ENCODE measurements at regions not wholly inside any gene's neighbourhood (a gene's known extent, or its start where the extent isn't known, plus 50 kb on each side); places are given as distances from the start of the nearest gene placed in this dataset.

DNA sequence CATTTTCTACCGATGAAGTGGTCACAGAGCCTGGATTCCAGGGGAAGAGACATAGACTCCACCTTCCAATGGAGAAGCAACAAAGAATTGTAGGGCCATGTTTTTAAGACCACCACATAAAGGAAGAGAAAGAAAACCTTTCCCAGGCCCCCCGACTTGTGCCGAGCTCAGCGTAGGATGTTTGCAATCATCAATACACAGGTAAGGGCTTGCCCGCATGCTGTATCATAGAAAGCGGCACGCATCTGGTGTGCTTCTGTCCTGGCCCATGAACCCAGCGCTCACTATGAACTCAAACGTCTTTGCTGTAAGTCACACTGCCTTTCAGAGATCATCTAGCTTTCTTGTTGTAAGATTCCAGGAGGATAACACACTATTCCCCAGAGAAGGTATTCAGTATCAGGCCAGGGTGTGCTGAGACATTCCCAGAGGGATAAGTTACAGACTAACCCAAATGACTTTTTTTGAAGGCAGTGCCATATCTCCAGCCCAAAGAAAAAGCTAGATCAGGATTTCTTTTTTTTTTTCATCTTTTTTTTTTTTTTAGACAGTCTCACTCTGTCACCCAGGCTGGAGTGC lies 79.5 kb upstream of the RPL38 start:
- Histone ChIP-seq H2BK120ac (ENCODE audit: low read depth, low read length) (no peak overlapping the region), H3K27me3 (ENCODE audit: insufficient read depth, low read length, poor library complexity) (no peaks in the 10 kb centered on the region), H3K9ac (ENCODE audit: low read length) (no peak overlapping the region), H3K4ac (ENCODE audit: low read depth, low read length) (no peak overlapping the region), H2BK5ac (ENCODE audit: low read length) (no peak overlapping the region), H3K23ac (ENCODE audit: low read length) (no peak overlapping the region), H2BK15ac (replicated peaks; ENCODE audit: low read depth) (no peak overlapping the region), H3K79me2 (ENCODE audit: control insufficient read depth, insufficient read depth, low read length) (no peaks in the 10 kb centered on the region), H3K27ac (ENCODE audit: low read depth, low read length) (no peak overlapping the region), H3K4me1 (ENCODE audit: control insufficient read depth, low read depth, low read length) (no peaks in the 10 kb centered on the region), H4K5ac (ENCODE audit: low read length) (no peak overlapping the region), H2AK5ac (ENCODE audit: low read length) (no peak overlapping the region), H3K56ac (ENCODE audit: low read length) (peak overlapping the region; percentile 30), H4K8ac (ENCODE audit: low read depth, low read length) (no peak overlapping the region), H3K79me1 (ENCODE audit: low read length) (no peaks in the 10 kb centered on the region), H3K4me2 (ENCODE audit: low read length) (no peak overlapping the region), H3K36me3 (ENCODE audit: control insufficient read depth, insufficient read depth, low read length) (no peaks in the 10 kb centered on the region), H3K4me3 (ENCODE audit: low read length) (no peak overlapping the region), H3K18ac (ENCODE audit: low read length) (no peak overlapping the region)
- WGBS (ENCODE audit: extremely low coverage, insufficient coverage, low lambda C conversion rate) = no CpG with 5 or more reads among the region's 9 CpGs
- no peak for DNase-seq

DNA sequence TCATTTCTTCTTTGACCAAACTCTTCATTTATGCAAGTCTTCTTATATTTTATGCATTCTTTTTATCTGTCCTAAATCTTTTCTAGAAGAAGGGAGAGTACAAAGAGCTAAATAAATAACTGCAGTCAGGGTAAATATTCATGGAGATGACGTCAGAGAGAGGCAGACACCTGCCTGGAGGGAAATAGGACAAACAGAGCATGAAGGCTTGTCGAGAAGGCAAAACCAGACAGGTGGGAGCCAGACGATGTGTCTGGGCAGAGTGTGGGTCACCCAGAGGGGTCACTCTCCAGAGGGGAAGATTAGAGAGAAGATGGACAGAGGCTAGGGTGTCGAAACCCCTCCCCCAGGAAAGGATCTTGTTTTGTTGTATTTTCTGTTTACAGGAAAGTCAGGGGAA lies 78.3 kb upstream of the RPL38 start:
- no peak overlapping the region for H3K56ac ChIP-seq (ENCODE audit: low read length)
- no CpG with 5 or more reads among the region's 4 CpGs for WGBS (ENCODE audit: extremely low coverage, insufficient coverage, low lambda C conversion rate)
- H4K5ac ChIP-seq (ENCODE audit: low read length) = no peak overlapping the region
- H3K23ac ChIP-seq (ENCODE audit: low read length) = no peak overlapping the region
- H3K9ac ChIP-seq (ENCODE audit: low read length) = no peak overlapping the region
- H3K4me2 ChIP-seq (ENCODE audit: low read length) = no peak overlapping the region
- no peak overlapping the region for H2AK5ac ChIP-seq (ENCODE audit: low read length)
- no peaks in the 10 kb centered on the region for H3K36me3 ChIP-seq (ENCODE audit: control insufficient read depth, insufficient read depth, low read length)
- H2BK5ac ChIP-seq (ENCODE audit: low read length) = no peak overlapping the region
- H3K18ac ChIP-seq (ENCODE audit: low read length) = no peak overlapping the region
- H4K8ac ChIP-seq (ENCODE audit: low read depth, low read length) = no peak overlapping the region
- no peak overlapping the region for H2BK120ac ChIP-seq (ENCODE audit: low read depth, low read length)
- no peaks in the 10 kb centered on the region for H3K4me1 ChIP-seq (ENCODE audit: control insufficient read depth, low read depth, low read length)
- H3K4me3 ChIP-seq (ENCODE audit: low read length) = no peak overlapping the region
- no peaks in the 10 kb centered on the region for H3K27me3 ChIP-seq (ENCODE audit: insufficient read depth, low read length, poor library complexity)
- H3K4ac ChIP-seq (ENCODE audit: low read depth, low read length) = no peak overlapping the region
- no peak overlapping the region for H3K27ac ChIP-seq (ENCODE audit: low read depth, low read length)
- H2BK15ac ChIP-seq (replicated peaks; ENCODE audit: low read depth) = no peak overlapping the region
- H3K79me1 ChIP-seq (ENCODE audit: low read length) = no peaks in the 10 kb centered on the region
- no peaks in the 10 kb centered on the region for H3K79me2 ChIP-seq (ENCODE audit: control insufficient read depth, insufficient read depth, low read length)
- no peak for DNase-seq

DNA sequence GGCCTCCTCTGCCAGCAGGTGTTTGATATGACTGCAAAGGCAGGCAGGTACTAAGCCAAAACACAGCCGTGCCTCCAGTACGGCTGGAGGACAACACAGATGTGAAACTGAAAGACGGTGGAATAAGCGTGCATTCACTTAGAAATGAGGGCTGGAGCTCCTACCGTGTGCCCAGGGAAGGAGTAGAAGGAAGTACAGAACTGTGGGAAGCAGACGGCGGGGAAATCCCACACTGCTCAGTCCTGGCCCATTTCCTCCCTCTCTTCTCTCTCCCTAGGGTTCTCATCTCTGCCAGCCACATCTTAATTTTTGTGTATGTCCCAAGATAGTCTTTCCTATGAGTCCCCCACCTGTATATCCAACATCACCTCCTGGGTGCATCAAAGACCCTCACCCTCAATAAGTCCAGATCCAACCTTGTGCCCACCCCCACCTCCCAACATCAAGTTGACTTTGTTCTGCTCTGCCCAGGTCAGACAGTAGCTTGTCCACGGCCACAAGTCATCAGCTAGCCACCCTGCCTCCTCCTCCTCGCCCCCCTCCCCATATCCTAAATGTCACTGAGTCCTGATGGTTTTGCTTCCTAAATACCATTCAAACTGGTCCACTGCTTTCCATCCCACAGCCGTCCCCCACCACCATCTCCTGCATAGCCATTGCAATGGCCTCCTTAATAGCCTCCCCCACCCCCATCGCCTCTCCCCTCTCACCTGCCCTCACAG lies 77.1 kb upstream of the RPL38 start:
- Histone ChIP-seq H2BK120ac (ENCODE audit: low read depth, low read length) (no peak overlapping the region), H3K79me2 (ENCODE audit: control insufficient read depth, insufficient read depth, low read length) (no peaks in the 10 kb centered on the region), H3K4ac (ENCODE audit: low read depth, low read length) (no peak overlapping the region), H3K27me3 (ENCODE audit: insufficient read depth, low read length, poor library complexity) (no peaks in the 10 kb centered on the region), H3K23ac (ENCODE audit: low read length) (no peak overlapping the region), H4K8ac (ENCODE audit: low read depth, low read length) (no peak overlapping the region), H3K36me3 (ENCODE audit: control insufficient read depth, insufficient read depth, low read length) (no peaks in the 10 kb centered on the region), H3K18ac (ENCODE audit: low read length) (no peak overlapping the region), H4K5ac (ENCODE audit: low read length) (no peak overlapping the region), H3K79me1 (ENCODE audit: low read length) (no peaks in the 10 kb centered on the region), H2AK5ac (ENCODE audit: low read length) (no peak overlapping the region), H3K27ac (ENCODE audit: low read depth, low read length) (no peak overlapping the region), H2BK15ac (replicated peaks; ENCODE audit: low read depth) (no peak overlapping the region), H3K56ac (ENCODE audit: low read length) (no peak overlapping the region), H3K4me2 (ENCODE audit: low read length) (no peak overlapping the region), H3K9ac (ENCODE audit: low read length) (no peak overlapping the region), H3K4me1 (ENCODE audit: control insufficient read depth, low read depth, low read length) (no peaks in the 10 kb centered on the region), H2BK5ac (ENCODE audit: low read length) (no peak overlapping the region), H3K4me3 (ENCODE audit: low read length) (no peak overlapping the region)
- no peak for DNase-seq
- no CpG with 5 or more reads among the region's 11 CpGs for WGBS (ENCODE audit: extremely low coverage, insufficient coverage, low lambda C conversion rate)

DNA sequence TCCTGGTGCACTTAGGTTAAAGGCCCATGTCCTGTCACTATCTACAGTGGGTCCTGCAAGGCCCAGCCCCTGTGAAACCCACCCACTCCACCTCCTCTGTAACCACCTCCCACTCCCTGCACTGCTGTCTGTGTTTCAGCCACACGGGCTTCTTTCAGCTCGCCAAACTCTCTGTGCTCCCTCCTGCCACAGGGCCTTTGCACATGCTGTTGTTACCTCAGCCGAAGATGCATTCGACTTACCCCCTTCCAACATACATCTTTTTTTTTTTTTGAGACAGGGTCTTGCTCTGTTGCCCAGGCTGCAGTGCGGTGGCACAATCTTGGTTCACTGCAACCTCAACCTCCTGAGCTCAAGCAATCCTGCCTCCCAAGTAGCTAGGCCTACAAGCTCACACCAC lies 76.5 kb upstream of the RPL38 start:
- H4K8ac ChIP-seq (ENCODE audit: low read depth, low read length) = no peak overlapping the region
- no peak for DNase-seq
- H4K5ac ChIP-seq (ENCODE audit: low read length) = no peak overlapping the region
- H3K27ac ChIP-seq (ENCODE audit: low read depth, low read length) = no peak overlapping the region
- no peak overlapping the region for H2BK5ac ChIP-seq (ENCODE audit: low read length)
- H3K27me3 ChIP-seq (ENCODE audit: insufficient read depth, low read length, poor library complexity) = no peaks in the 10 kb centered on the region
- H3K4ac ChIP-seq (ENCODE audit: low read depth, low read length) = no peak overlapping the region
- no peak overlapping the region for H2AK5ac ChIP-seq (ENCODE audit: low read length)
- H3K9ac ChIP-seq (ENCODE audit: low read length) = no peak overlapping the region
- no peak overlapping the region for H3K56ac ChIP-seq (ENCODE audit: low read length)
- no peak overlapping the region for H3K23ac ChIP-seq (ENCODE audit: low read length)
- no CpG with 5 or more reads among the region's 5 CpGs for WGBS (ENCODE audit: extremely low coverage, insufficient coverage, low lambda C conversion rate)
- H3K18ac ChIP-seq (ENCODE audit: low read length) = no peak overlapping the region
- no peak overlapping the region for H3K4me2 ChIP-seq (ENCODE audit: low read length)
- H3K79me2 ChIP-seq (ENCODE audit: control insufficient read depth, insufficient read depth, low read length) = no peaks in the 10 kb centered on the region
- no peaks in the 10 kb centered on the region for H3K79me1 ChIP-seq (ENCODE audit: low read length)
- H2BK120ac ChIP-seq (ENCODE audit: low read depth, low read length) = no peak overlapping the region
- H3K4me1 ChIP-seq (ENCODE audit: control insufficient read depth, low read depth, low read length) = no peaks in the 10 kb centered on the region
- H2BK15ac ChIP-seq (replicated peaks; ENCODE audit: low read depth) = no peak overlapping the region
- H3K4me3 ChIP-seq (ENCODE audit: low read length) = no peak overlapping the region
- no peaks in the 10 kb centered on the region for H3K36me3 ChIP-seq (ENCODE audit: control insufficient read depth, insufficient read depth, low read length)

DNA sequence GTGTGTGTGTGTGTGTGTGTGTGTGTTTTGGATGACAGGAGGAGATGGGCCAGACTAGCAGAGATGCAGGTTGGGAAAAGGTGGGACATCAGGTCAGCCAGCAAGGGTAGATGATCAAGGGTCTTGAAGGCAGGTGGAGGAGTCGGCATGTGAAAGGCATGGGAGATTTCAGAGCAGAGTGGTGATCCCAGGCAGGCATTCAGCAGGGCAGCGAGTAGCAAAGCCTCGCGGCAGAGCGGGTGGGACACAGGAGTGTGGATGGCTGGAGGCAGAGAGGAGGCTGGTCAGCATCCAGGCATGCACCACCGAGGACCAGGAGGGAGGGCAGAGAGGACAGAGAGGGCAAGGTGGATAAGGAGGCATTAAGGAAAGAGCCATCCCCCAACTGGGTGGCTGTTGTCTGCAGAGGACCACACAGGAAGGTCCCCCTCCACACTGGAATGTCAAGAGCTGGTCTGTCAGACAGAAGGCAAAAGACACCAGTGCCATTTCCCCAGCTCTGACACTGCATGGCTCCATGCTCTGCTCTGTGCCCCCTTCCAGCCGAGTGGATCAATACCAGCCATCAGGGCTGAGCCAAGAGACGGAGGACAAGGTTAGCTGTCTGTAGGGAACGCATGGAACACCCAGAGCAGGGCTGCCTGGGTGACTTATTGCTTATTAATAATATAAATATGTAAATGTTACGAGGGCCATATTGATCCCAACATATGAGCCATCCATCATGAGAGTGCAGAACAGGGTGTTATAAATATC lies 74.8 kb upstream of the RPL38 start:
- Histone ChIP-seq H4K8ac (ENCODE audit: low read depth, low read length) (no peak overlapping the region), H3K36me3 (ENCODE audit: control insufficient read depth, insufficient read depth, low read length) (no peaks in the 10 kb centered on the region), H3K4me2 (ENCODE audit: low read length) (no peak overlapping the region), H2AK5ac (ENCODE audit: low read length) (no peak overlapping the region), H3K18ac (ENCODE audit: low read length) (no peak overlapping the region), H3K27ac (ENCODE audit: low read depth, low read length) (no peak overlapping the region), H3K56ac (ENCODE audit: low read length) (no peak overlapping the region), H3K27me3 (ENCODE audit: insufficient read depth, low read length, poor library complexity) (no peaks in the 10 kb centered on the region), H3K79me2 (ENCODE audit: control insufficient read depth, insufficient read depth, low read length) (no peaks in the 10 kb centered on the region), H2BK15ac (replicated peaks; ENCODE audit: low read depth) (no peak overlapping the region), H3K4ac (ENCODE audit: low read depth, low read length) (no peak overlapping the region), H3K79me1 (ENCODE audit: low read length) (no peaks in the 10 kb centered on the region), H4K5ac (ENCODE audit: low read length) (no peak overlapping the region), H2BK120ac (ENCODE audit: low read depth, low read length) (no peak overlapping the region), H2BK5ac (ENCODE audit: low read length) (no peak overlapping the region), H3K9ac (ENCODE audit: low read length) (no peak overlapping the region), H3K4me3 (ENCODE audit: low read length) (no peak overlapping the region), H3K23ac (ENCODE audit: low read length) (no peak overlapping the region), H3K4me1 (ENCODE audit: control insufficient read depth, low read depth, low read length) (no peaks in the 10 kb centered on the region)
- DNase-seq = no peak
- WGBS (ENCODE audit: extremely low coverage, insufficient coverage, low lambda C conversion rate) = no CpG with 5 or more reads among the region's 10 CpGs

Data from mesendoderm (in vitro differentiated cells).